Adrenal gland (tissue), 5 donors: ENCODE measurements at regions not wholly inside any gene's neighbourhood (a gene's known extent, or its start where the extent isn't known, plus 50 kb on each side); places are given as distances from the start of the nearest gene placed in this dataset.

Source experiments
- CTCF ChIP-seq, 6 experiments: fragments of 450-650 bp in 4 of 6; fragments of 200-600 bp in 2 of 6; sonication (generic) in 1 of 6; IDR thresholded peaks; 1 replicate in 5 of 6; 2 replicates in 1 of 6; pipeline versions ENCODE4 v1.5.1 to v1.8.0; 2016 to 2021; ENCODE audit warnings: antibody characterized with exemption in 6 of 6, mild to moderate bottlenecking in 2 of 6, moderate library complexity in 1 of 6
- POLR2A ChIP-seq, 2 donors: fragments of 450-650 bp; IDR thresholded peaks; one replicate each; pipeline ENCODE4 v1.6.1; 2017; ENCODE audit warnings: antibody characterized with exemption in 2 of 2, mild to moderate bottlenecking in 2 of 2, moderate library complexity in 1 of 2
- donor health status: DM: no; HTN: no; CAD: no.

- TF ChIP-seq POLR2A (IDR thresholded peaks at IDR 0.05) (no peak), CTCF (IDR thresholded peaks at IDR 0.05) (no peak)
Observed at GRCh38 chr17:83171661-83172060, 92.3 kb downstream of the METRNL start.
